Keratinocyte (primary cell): ENCODE measurements at regions not wholly inside any gene's neighbourhood (a gene's known extent, or its start where the extent isn't known, plus 50 kb on each side); places are given as distances from the start of the nearest gene placed in this dataset.

Experiments
- DNase-seq: peaks from one replicate; pipeline ENCODE4 v3.0.0-alpha.2; 2011; ENCODE audit warnings: low read depth, missing footprints, low spot score
- FAIRE-seq: peaks from 2 replicates; lab custom pipeline; 2011; peaks lifted over from hg19 to GRCh38; lab: Jason Lieb, UNC
- H2AFZ ChIP-seq: 2 replicates; pipeline ENCODE4 v1.6.0; 2012; ENCODE audit warnings: low read length, control low read depth, inconsistent platforms; ENCODE audit not compliant: control insufficient read depth
- H3K27ac ChIP-seq: 2 replicates; pipeline ENCODE4 v1.5.1; 2011; ENCODE audit warnings: low read length; ENCODE audit not compliant: control insufficient read depth, insufficient read depth
- H3K27me3 ChIP-seq: 3 replicates; pipeline ENCODE4 v1.6.0; 2011; ENCODE audit warnings: low read length; ENCODE audit not compliant: control insufficient read depth, insufficient read depth; ENCODE audit errors: extremely low read depth
- H3K36me3 ChIP-seq, 2 experiments: 2 replicates in 1 of 2; 3 replicates in 1 of 2; pipeline ENCODE4 v1.5.1; 2011; ENCODE audit warnings: low read length in 2 of 2, mild to moderate bottlenecking in 1 of 2; ENCODE audit not compliant: control insufficient read depth in 2 of 2, insufficient read depth in 2 of 2; ENCODE audit errors: extremely low read depth in 1 of 2
- H3K4me1 ChIP-seq: 3 replicates; pipeline ENCODE4 v1.5.1; 2011; ENCODE audit warnings: low read length; ENCODE audit not compliant: control insufficient read depth, insufficient read depth; ENCODE audit errors: extremely low read depth
- H3K4me2 ChIP-seq: 3 replicates; pipeline ENCODE4 v1.6.0; 2011; ENCODE audit warnings: low read depth, low read length; ENCODE audit not compliant: control insufficient read depth, insufficient read depth; ENCODE audit errors: extremely low read depth
- H3K4me3 ChIP-seq, 3 experiments: fragments of 200-600 bp in 1 of 3; sonication (generic) in 1 of 3; 2 replicates in 2 of 3; 3 replicates in 1 of 3; pipeline ENCODE4 v1.5.1; 2011 to 2016; ENCODE audit warnings: low read length in 3 of 3, mild to moderate bottlenecking in 3 of 3, control low read depth in 2 of 3, inconsistent platforms in 1 of 3, low read depth in 1 of 3, mixed read lengths in 1 of 3, mixed run types in 1 of 3, moderate library complexity in 1 of 3; ENCODE audit not compliant: control insufficient read depth in 2 of 3, insufficient read depth in 2 of 3; ENCODE audit errors: extremely low read depth in 1 of 3
- H3K79me2 ChIP-seq: 2 replicates; pipeline ENCODE4 v1.6.0; 2012; ENCODE audit warnings: low read length; ENCODE audit not compliant: control insufficient read depth, insufficient read depth
- H3K9ac ChIP-seq: 3 replicates; pipeline ENCODE4 v1.6.0; 2011; ENCODE audit warnings: low read length; ENCODE audit not compliant: control insufficient read depth, insufficient read depth; ENCODE audit errors: extremely low read depth
- H3K9me1 ChIP-seq: 3 replicates; pipeline ENCODE4 v1.6.0; 2011; ENCODE audit warnings: low read length; ENCODE audit not compliant: control insufficient read depth, insufficient read depth; ENCODE audit errors: extremely low read depth
- H3K9me3 ChIP-seq: 2 replicates; pipeline ENCODE4 v1.5.1; 2012; ENCODE audit warnings: low read depth, low read length; ENCODE audit not compliant: control insufficient read depth
- H4K20me1 ChIP-seq: 3 replicates; pipeline ENCODE4 v1.6.0; 2011; ENCODE audit warnings: low read length; ENCODE audit not compliant: control insufficient read depth, insufficient read depth; ENCODE audit errors: extremely low read depth
- CTCF ChIP-seq, 3 experiments: IDR thresholded peaks in 1 of 3; conservative IDR thresholded peaks in 1 of 3; optimal IDR thresholded peaks in 1 of 3; 2 replicates in 2 of 3; 3 replicates in 1 of 3; pipeline versions ENCODE3 to v1.5.1; 2011; ENCODE audit warnings: low read length in 3 of 3, mild to moderate bottlenecking in 3 of 3, moderate library complexity in 2 of 3, control low read depth in 1 of 3, inconsistent platforms in 1 of 3; ENCODE audit not compliant: insufficient read depth in 2 of 3; ENCODE audit errors: extremely low read depth in 1 of 3
- EZH2 ChIP-seq: IDR thresholded peaks from one replicate; pipeline ENCODE4 v1.6.1; 2012; ENCODE audit warnings: inconsistent platforms, mild to moderate bottlenecking, low read length, moderate library complexity
- dilution Hi-C: fragments of 300-500 bp; cut with MboI; formaldehyde crosslinking; loops from one replicate; pipeline ENCODE4 v1.7.0; 2020; ENCODE audit warnings: low sequenced_read_pairs; ENCODE audit not compliant: extremely low pct_ligation_motif_present

- H3K4me1 ChIP-seq: no peaks in the 10 kb centered on the region
- H3K4me3 ChIP-seq: no peak overlapping the region
- H3K36me3 ChIP-seq: no peaks in the 10 kb centered on the region
- no peak overlapping the region for H2AFZ ChIP-seq
- H4K20me1 ChIP-seq: no peaks in the 10 kb centered on the region
- no peaks in the 10 kb centered on the region for H3K27me3 ChIP-seq
- H3K9ac ChIP-seq: no peak overlapping the region
- H3K4me2 ChIP-seq: no peak overlapping the region
- DNase-seq (no peak), FAIRE-seq (no peak)
- dilution Hi-C loops: no loop called here
- H3K27ac ChIP-seq: no peak overlapping the region
- no peaks in the 10 kb centered on the region for H3K79me2 ChIP-seq
- H3K9me1 ChIP-seq: no peaks in the 10 kb centered on the region
- no peaks in the 10 kb centered on the region for H3K9me3 ChIP-seq
- no peak for TF ChIP-seq CTCF (optimal IDR thresholded peaks at IDR 0.05 in 1 of 3, IDR thresholded peaks at IDR 0.05 in 1 of 3, conservative IDR thresholded peaks at IDR 0.05 in 1 of 3; ENCODE audit: extremely low read depth in 1 of 3, insufficient read depth in 2 of 3, low read length in 3 of 3)
- no peak for TF ChIP-seq EZH2
These were observed 348.2 kb downstream of the MYCN start for GRCh38 chr2:16288371-16289112.

- Histone ChIP-seq H3K36me3 (no peaks in the 10 kb centered on the region), H3K79me2 (no peaks in the 10 kb centered on the region), H2AFZ (no peak overlapping the region), H3K4me2 (no peak overlapping the region), H3K27ac (no peak overlapping the region), H3K9me3 (no peaks in the 10 kb centered on the region), H3K27me3 (no peaks in the 10 kb centered on the region), H4K20me1 (no peaks in the 10 kb centered on the region), H3K9me1 (no peaks in the 10 kb centered on the region), H3K9ac (no peak overlapping the region), H3K4me3 (no peak overlapping the region), H3K4me1 (no peaks in the 10 kb centered on the region)
- dilution Hi-C loops: no loop called here
- no peak for TF ChIP-seq CTCF (optimal IDR thresholded peaks at IDR 0.05 in 1 of 3, IDR thresholded peaks at IDR 0.05 in 1 of 3, conservative IDR thresholded peaks at IDR 0.05 in 1 of 3; ENCODE audit: extremely low read depth in 1 of 3, insufficient read depth in 2 of 3, low read length in 3 of 3)
- FAIRE-seq: no peak
- no peak for DNase-seq
These were observed 347.5 kb downstream of the MYCN start for GRCh38 chr2:16287831-16288230.
